ENCODE measurements at regions not wholly inside any gene's neighbourhood (a gene's known extent, or its start where the extent isn't known, plus 50 kb on each side); places are given as distances from the start of the nearest gene placed in this dataset.

- TF ChIP-seq IKZF1 (conservative IDR thresholded peaks at IDR 0.05), result no peak
- TF ChIP-seq, protein P1, sequence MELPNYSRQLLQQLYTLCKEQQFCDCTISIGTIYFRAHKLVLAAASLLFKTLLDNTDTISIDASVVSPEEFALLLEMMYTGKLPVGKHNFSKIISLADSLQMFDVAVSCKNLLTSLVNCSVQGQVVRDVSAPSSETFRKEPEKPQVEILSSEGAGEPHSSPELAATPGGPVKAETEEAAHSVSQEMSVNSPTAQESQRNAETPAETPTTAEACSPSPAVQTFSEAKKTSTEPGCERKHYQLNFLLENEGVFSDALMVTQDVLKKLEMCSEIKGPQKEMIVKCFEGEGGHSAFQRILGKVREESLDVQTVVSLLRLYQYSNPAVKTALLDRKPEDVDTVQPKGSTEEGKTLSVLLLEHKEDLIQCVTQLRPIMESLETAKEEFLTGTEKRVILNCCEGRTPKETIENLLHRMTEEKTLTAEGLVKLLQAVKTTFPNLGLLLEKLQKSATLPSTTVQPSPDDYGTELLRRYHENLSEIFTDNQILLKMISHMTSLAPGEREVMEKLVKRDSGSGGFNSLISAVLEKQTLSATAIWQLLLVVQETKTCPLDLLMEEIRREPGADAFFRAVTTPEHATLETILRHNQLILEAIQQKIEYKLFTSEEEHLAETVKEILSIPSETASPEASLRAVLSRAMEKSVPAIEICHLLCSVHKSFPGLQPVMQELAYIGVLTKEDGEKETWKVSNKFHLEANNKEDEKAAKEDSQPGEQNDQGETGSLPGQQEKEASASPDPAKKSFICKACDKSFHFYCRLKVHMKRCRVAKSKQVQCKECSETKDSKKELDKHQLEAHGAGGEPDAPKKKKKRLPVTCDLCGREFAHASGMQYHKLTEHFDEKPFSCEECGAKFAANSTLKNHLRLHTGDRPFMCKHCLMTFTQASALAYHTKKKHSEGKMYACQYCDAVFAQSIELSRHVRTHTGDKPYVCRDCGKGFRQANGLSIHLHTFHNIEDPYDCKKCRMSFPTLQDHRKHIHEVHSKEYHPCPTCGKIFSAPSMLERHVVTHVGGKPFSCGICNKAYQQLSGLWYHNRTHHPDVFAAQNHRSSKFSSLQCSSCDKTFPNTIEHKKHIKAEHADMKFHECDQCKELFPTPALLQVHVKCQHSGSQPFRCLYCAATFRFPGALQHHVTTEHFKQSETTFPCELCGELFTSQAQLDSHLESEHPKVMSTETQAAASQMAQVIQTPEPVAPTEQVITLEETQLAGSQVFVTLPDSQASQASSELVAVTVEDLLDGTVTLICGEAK (IDR thresholded peaks at IDR 0.05; ENCODE audit: borderline replicate concordance), result no peak
- TF ChIP-seq FOXM1 (IDR thresholded peaks at IDR 0.05; ENCODE audit: low read depth, low read length), result no peak
- no peak for TF ChIP-seq SRF (IDR thresholded peaks at IDR 0.05; ENCODE audit: low read depth in 2 of 2, low read length in 2 of 2)
- no peak for TF ChIP-seq WRNIP1 (IDR thresholded peaks at IDR 0.05; ENCODE audit: borderline replicate concordance, low read depth, low read length)
These were observed 132.1 kb upstream of the LDB2 start (continued) for GRCh38 chr4:17030543-17030942.

GRCh38 chr4:17029964-17030363 lies 131.5 kb upstream of the LDB2 start:
- H3K4me2 ChIP-seq (ENCODE audit: control insufficient read depth, insufficient read depth), result no peak overlapping the region
- no peaks in the 10 kb centered on the region for H3K9me3 ChIP-seq (replicated peaks; ENCODE audit: control insufficient read depth, insufficient read depth, low read length)
- intact Hi-C loops (cut with micrococcal nuclease; ENCODE audit: unreplicated experiment) (no loop called here), in situ Hi-C loops (cut with MboI) (no loop called here)
- DNase-seq (ENCODE audit: low read depth, low spot score) (no peak), ATAC-seq (no peak), FAIRE-seq (no peak)
- CTCF ChIA-PET, result no interaction called here
- no peak overlapping the region for H3K27ac ChIP-seq (ENCODE audit: control insufficient read depth, insufficient read depth)
- RAD21 ChIA-PET (ENCODE audit: unreplicated experiment), result no interaction called here
- no peaks in the 10 kb centered on the region for H3K27me3 ChIP-seq (replicated peaks in 1 of 2; ENCODE audit: control insufficient read depth in 2 of 2, insufficient read depth in 2 of 2, low read length in 1 of 2)
- no peak overlapping the region for H3K4me3 ChIP-seq
- H3K9ac ChIP-seq (ENCODE audit: control insufficient read depth, insufficient read depth, low read length), result no peak overlapping the region
- SMC1A ChIA-PET (ENCODE audit: uncharacterized antibody, unreplicated experiment), result no interaction called here
- TF ChIP-seq FOXK2 (IDR thresholded peaks at IDR 0.05) (no peak), KDM1A (IDR thresholded peaks at IDR 0.05; ENCODE audit: borderline replicate concordance) (no peak), SUZ12 (IDR thresholded peaks at IDR 0.05; ENCODE audit: unreplicated experiment) (no peak), MTA2 (IDR thresholded peaks at IDR 0.05; ENCODE audit: low read depth) (no peak), NFYB (IDR thresholded peaks at IDR 0.05; ENCODE audit: insufficient read depth, low read depth, low read length) (no peak), ESRRA (IDR thresholded peaks at IDR 0.05; ENCODE audit: low read length) (no peak), NRF1 (conservative IDR thresholded peaks at IDR 0.05; ENCODE audit: low read depth, low read length) (no peak)
- TF ChIP-seq, protein P2, sequence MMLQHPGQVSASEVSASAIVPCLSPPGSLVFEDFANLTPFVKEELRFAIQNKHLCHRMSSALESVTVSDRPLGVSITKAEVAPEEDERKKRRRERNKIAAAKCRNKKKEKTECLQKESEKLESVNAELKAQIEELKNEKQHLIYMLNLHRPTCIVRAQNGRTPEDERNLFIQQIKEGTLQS (IDR thresholded peaks at IDR 0.05; ENCODE audit: borderline replicate concordance, extremely low read depth, low read depth, low read length), result no peak
- TF ChIP-seq, protein P3, sequence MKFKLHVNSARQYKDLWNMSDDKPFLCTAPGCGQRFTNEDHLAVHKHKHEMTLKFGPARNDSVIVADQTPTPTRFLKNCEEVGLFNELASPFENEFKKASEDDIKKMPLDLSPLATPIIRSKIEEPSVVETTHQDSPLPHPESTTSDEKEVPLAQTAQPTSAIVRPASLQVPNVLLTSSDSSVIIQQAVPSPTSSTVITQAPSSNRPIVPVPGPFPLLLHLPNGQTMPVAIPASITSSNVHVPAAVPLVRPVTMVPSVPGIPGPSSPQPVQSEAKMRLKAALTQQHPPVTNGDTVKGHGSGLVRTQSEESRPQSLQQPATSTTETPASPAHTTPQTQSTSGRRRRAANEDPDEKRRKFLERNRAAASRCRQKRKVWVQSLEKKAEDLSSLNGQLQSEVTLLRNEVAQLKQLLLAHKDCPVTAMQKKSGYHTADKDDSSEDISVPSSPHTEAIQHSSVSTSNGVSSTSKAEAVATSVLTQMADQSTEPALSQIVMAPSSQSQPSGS (IDR thresholded peaks at IDR 0.05; ENCODE audit: low read length), result no peak
- H2AFZ ChIP-seq (ENCODE audit: control insufficient read depth, low read depth, low read length), result no peak overlapping the region
- H3K79me2 ChIP-seq (ENCODE audit: control insufficient read depth, insufficient read depth, low read length), result no peaks in the 10 kb centered on the region
- WGBS (ENCODE audit: insufficient coverage, insufficient replicate concordance, low lambda C conversion rate, missing lambda C conversion rate), result 0% methylated on average over 2 of the region's 2 CpGs
- no TSS peak for BruUV-seq (replicated peaks)
- no peaks in the 10 kb centered on the region for H4K20me1 ChIP-seq (ENCODE audit: control insufficient read depth, insufficient read depth)
- POLR2A ChIA-PET, result no interaction called here
- H3K36me3 ChIP-seq (ENCODE audit: control insufficient read depth in 2 of 2, insufficient read depth in 2 of 2, low read length in 1 of 2), result no peaks in the 10 kb centered on the region
- H3K4me1 ChIP-seq (ENCODE audit: control insufficient read depth, insufficient read depth, low read length), result no peaks in the 10 kb centered on the region
